ENCODE measurements at regions not wholly inside any gene's neighbourhood (a gene's known extent, or its start where the extent isn't known, plus 50 kb on each side); places are given as distances from the start of the nearest gene placed in this dataset.

DNA sequence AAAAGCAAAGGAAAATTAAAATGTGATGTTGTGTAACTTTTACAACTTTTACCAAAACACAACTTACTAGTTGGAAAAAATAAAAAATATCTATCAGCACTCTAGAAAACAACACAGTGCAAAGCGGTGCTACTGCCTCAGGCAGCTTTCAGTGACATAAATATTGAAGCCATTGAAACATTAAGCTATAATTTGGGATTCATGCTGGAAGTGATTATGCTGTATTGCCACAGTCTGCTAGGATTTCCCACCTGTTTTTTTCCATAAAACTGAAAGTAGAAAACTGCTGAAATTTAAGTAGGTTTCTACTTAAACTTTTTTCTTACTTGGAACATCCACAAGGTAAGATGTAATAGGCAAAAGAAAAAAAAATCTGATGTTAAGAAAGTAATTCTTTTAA, 674.4 kb downstream of the KCNT2 start:
- no peak for TF ChIP-seq EZH2phosphoT487 (IDR thresholded peaks at IDR 0.05; ENCODE audit: borderline replicate concordance)
- Histone ChIP-seq H2AFZ (ENCODE audit: low read length) (no peak overlapping the region), H3F3A (ENCODE audit: low read depth) (no peaks in the 10 kb centered on the region), H3K9me3 (ENCODE audit: insufficient read depth, low read depth, low read length) (no peaks in the 10 kb centered on the region), H3K4me1 (ENCODE audit: insufficient read depth, low read length, poor library complexity, severe bottlenecking) (no peaks in the 10 kb centered on the region), H3K4me2 (ENCODE audit: low read depth, low read length, poor library complexity, severe bottlenecking) (no peak overlapping the region), H3K9me2 (replicated peaks; ENCODE audit: low read depth, low read length) (no peaks in the 10 kb centered on the region), H3K9ac (ENCODE audit: low read depth, low read length, poor library complexity, severe bottlenecking) (no peak overlapping the region), H3K36me3 (ENCODE audit: insufficient read depth, low read length) (no peaks in the 10 kb centered on the region), H3K4me3 (ENCODE audit: low read length, poor library complexity, severe bottlenecking) (no peak overlapping the region), H3K27me3 (ENCODE audit: insufficient read depth, low read length, poor library complexity, severe bottlenecking) (no peaks in the 10 kb centered on the region), H4K20me1 (ENCODE audit: insufficient read depth, low read length, poor library complexity, severe bottlenecking) (no peaks in the 10 kb centered on the region), H3K79me2 (ENCODE audit: insufficient read depth, low read length) (no peaks in the 10 kb centered on the region)

DNA sequence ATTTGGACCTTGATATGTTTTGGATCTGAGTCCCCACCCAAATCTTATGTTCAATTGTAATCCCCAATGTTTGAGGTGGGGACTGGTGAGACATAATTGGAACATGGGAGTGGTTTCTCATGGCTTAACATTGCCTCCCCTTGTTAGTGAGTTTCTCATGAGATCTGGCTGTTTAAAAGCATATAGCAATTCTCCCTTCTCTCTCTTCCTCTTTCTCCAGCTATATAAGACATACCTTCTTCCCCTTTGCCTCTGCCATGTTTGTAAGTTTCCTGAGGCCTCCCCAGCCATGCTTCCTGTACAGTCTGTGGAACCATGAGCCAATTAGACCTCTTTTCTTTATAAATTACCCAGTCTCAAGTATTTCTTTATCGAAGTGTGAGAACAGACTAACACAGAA, 692.4 kb downstream of the KCNT2 start:
- Histone ChIP-seq H3K79me2 (ENCODE audit: insufficient read depth, low read length) (no peaks in the 10 kb centered on the region), H3F3A (ENCODE audit: low read depth) (no peaks in the 10 kb centered on the region), H3K9ac (ENCODE audit: low read depth, low read length, poor library complexity, severe bottlenecking) (no peak overlapping the region), H3K9me3 (ENCODE audit: insufficient read depth, low read depth, low read length) (no peaks in the 10 kb centered on the region), H3K27me3 (ENCODE audit: insufficient read depth, low read length, poor library complexity, severe bottlenecking) (no peaks in the 10 kb centered on the region), H3K9me2 (replicated peaks; ENCODE audit: low read depth, low read length) (no peaks in the 10 kb centered on the region), H3K4me1 (ENCODE audit: insufficient read depth, low read length, poor library complexity, severe bottlenecking) (no peaks in the 10 kb centered on the region), H3K36me3 (ENCODE audit: insufficient read depth, low read length) (no peaks in the 10 kb centered on the region), H2AFZ (ENCODE audit: low read length) (no peak overlapping the region), H4K20me1 (ENCODE audit: insufficient read depth, low read length, poor library complexity, severe bottlenecking) (no peaks in the 10 kb centered on the region), H3K4me2 (ENCODE audit: low read depth, low read length, poor library complexity, severe bottlenecking) (no peak overlapping the region), H3K4me3 (ENCODE audit: low read length, poor library complexity, severe bottlenecking) (no peak overlapping the region)
- no peak for TF ChIP-seq EZH2phosphoT487 (IDR thresholded peaks at IDR 0.05; ENCODE audit: borderline replicate concordance)
- TF ChIP-seq, protein P1, sequence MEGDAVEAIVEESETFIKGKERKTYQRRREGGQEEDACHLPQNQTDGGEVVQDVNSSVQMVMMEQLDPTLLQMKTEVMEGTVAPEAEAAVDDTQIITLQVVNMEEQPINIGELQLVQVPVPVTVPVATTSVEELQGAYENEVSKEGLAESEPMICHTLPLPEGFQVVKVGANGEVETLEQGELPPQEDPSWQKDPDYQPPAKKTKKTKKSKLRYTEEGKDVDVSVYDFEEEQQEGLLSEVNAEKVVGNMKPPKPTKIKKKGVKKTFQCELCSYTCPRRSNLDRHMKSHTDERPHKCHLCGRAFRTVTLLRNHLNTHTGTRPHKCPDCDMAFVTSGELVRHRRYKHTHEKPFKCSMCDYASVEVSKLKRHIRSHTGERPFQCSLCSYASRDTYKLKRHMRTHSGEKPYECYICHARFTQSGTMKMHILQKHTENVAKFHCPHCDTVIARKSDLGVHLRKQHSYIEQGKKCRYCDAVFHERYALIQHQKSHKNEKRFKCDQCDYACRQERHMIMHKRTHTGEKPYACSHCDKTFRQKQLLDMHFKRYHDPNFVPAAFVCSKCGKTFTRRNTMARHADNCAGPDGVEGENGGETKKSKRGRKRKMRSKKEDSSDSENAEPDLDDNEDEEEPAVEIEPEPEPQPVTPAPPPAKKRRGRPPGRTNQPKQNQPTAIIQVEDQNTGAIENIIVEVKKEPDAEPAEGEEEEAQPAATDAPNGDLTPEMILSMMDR (conservative IDR thresholded peaks at IDR 0.05; ENCODE audit: low read length) = no peak

DNA sequence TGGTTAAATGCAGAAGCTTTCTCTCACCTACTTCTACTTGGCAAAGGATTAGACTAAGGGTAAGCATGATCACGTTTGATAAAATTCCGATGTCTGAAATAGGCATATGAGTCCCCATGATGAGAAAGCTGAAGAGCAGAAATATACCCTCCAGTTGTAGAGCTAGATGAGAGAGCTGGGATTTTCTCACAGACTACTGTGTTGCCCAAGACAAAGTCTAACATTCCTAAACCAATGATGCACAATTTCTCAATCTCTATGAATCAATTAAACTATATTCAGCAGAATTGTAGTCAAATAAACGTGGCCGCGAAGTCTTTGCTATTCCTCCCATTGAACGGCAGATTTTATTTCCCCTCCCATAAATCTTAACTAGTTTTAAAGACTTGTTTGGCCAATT, 699.2 kb downstream of the KCNT2 start:
- Histone ChIP-seq H4K20me1 (ENCODE audit: insufficient read depth, low read length, poor library complexity, severe bottlenecking) (no peaks in the 10 kb centered on the region), H3K4me2 (ENCODE audit: low read depth, low read length, poor library complexity, severe bottlenecking) (no peak overlapping the region), H3K79me2 (ENCODE audit: insufficient read depth, low read length) (no peaks in the 10 kb centered on the region), H3K9me2 (replicated peaks; ENCODE audit: low read depth, low read length) (no peaks in the 10 kb centered on the region), H2AFZ (ENCODE audit: low read length) (no peak overlapping the region), H3K27me3 (ENCODE audit: insufficient read depth, low read length, poor library complexity, severe bottlenecking) (no peaks in the 10 kb centered on the region), H3F3A (ENCODE audit: low read depth) (no peaks in the 10 kb centered on the region), H3K36me3 (ENCODE audit: insufficient read depth, low read length) (no peaks in the 10 kb centered on the region), H3K4me3 (ENCODE audit: low read length, poor library complexity, severe bottlenecking) (no peak overlapping the region), H3K9me3 (ENCODE audit: insufficient read depth, low read depth, low read length) (no peaks in the 10 kb centered on the region), H3K4me1 (ENCODE audit: insufficient read depth, low read length, poor library complexity, severe bottlenecking) (no peaks in the 10 kb centered on the region), H3K9ac (ENCODE audit: low read depth, low read length, poor library complexity, severe bottlenecking) (no peak overlapping the region)
- no peak for TF ChIP-seq EZH2phosphoT487 (IDR thresholded peaks at IDR 0.05; ENCODE audit: borderline replicate concordance)
- TF ChIP-seq, protein P1 (conservative IDR thresholded peaks at IDR 0.05; ENCODE audit: low read length) = no peak

DNA sequence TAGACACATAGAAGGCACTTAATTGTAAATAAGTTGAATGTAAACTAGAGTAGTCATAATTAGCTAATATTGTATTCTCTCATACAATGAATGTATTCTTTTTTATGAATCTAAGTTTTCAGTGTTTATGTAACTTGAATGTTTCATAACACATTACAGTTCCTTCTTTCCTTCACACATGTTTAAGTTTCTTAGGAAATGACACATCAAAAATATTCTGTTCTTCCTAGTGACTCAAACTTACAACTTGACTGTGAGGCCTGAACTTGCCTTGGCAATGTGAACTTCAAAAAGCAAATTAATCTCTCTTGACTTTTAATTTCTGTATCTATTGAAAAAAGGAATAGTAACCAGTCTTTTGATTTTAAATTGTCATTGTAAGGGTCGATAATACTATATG, 700.1 kb downstream of the KCNT2 start:
- TF ChIP-seq EZH2phosphoT487 (IDR thresholded peaks at IDR 0.05; ENCODE audit: borderline replicate concordance) = no peak
- TF ChIP-seq, protein P1 (conservative IDR thresholded peaks at IDR 0.05; ENCODE audit: low read length) = no peak
- H3K79me2 ChIP-seq (ENCODE audit: insufficient read depth, low read length) = no peaks in the 10 kb centered on the region
- no peak overlapping the region for H3K9ac ChIP-seq (ENCODE audit: low read depth, low read length, poor library complexity, severe bottlenecking)
- no peak overlapping the region for H3K4me2 ChIP-seq (ENCODE audit: low read depth, low read length, poor library complexity, severe bottlenecking)
- no peaks in the 10 kb centered on the region for H3F3A ChIP-seq (ENCODE audit: low read depth)
- H3K36me3 ChIP-seq (ENCODE audit: insufficient read depth, low read length) = no peaks in the 10 kb centered on the region
- H4K20me1 ChIP-seq (ENCODE audit: insufficient read depth, low read length, poor library complexity, severe bottlenecking) = no peaks in the 10 kb centered on the region
- no peaks in the 10 kb centered on the region for H3K4me1 ChIP-seq (ENCODE audit: insufficient read depth, low read length, poor library complexity, severe bottlenecking)
- no peaks in the 10 kb centered on the region for H3K9me2 ChIP-seq (replicated peaks; ENCODE audit: low read depth, low read length)
- no peak overlapping the region for H3K4me3 ChIP-seq (ENCODE audit: low read length, poor library complexity, severe bottlenecking)
- no peak overlapping the region for H2AFZ ChIP-seq (ENCODE audit: low read length)
- H3K27me3 ChIP-seq (ENCODE audit: insufficient read depth, low read length, poor library complexity, severe bottlenecking) = no peaks in the 10 kb centered on the region
- H3K9me3 ChIP-seq (ENCODE audit: insufficient read depth, low read depth, low read length) = no peaks in the 10 kb centered on the region

Measured in Loucy (cell line).